A673 (cell line): ENCODE measurements at regions not wholly inside any gene's neighbourhood (a gene's known extent, or its start where the extent isn't known, plus 50 kb on each side); places are given as distances from the start of the nearest gene placed in this dataset.

ENCODE experiments used
- BruUV-seq: library from RNA; stranded (reverse); fragments of 400-500 nt; replicated peaks from 2 replicates; lab custom pipeline; 2021; lab: Mats Ljungman, UMichigan
- CTCF ChIA-PET: fragments of 300-600 bp; sonication (Branson Sonifier 250); formaldehyde crosslinking; loops from one replicate; lab custom pipeline; 2022; ENCODE audit warnings: antibody characterized with exemption; lab: Charles Lee
- POLR2A ChIA-PET: fragments of 300-600 bp; sonication (Branson Sonifier 250); formaldehyde crosslinking; loops from one replicate; lab custom pipeline; 2022; ENCODE audit warnings: antibody characterized with exemption; ENCODE audit not compliant: low non-redundant PET; lab: Charles Lee
- DNase-seq: peaks from one replicate; pipeline ENCODE4 v3.0.0-alpha.2; 2015; ENCODE audit warnings: low spot score
- H3K27ac ChIP-seq: fragments of 200-600 bp; sonication (generic); 2 replicates; pipeline ENCODE4 v1.5.1; 2016; ENCODE audit warnings: mixed run types, low read depth, mild to moderate bottlenecking, mixed read lengths, antibody characterized with exemption, low read length; ENCODE audit not compliant: poor library complexity, severe bottlenecking
- H3K27me3 ChIP-seq: fragments of 200-600 bp; sonication (generic); replicated peaks from 2 replicates; pipeline ENCODE4 v1.6.1; 2017; ENCODE audit warnings: mixed run types, low read depth, mild to moderate bottlenecking, mixed read lengths, antibody characterized with exemption, low read length; ENCODE audit not compliant: insufficient read depth, poor library complexity
- H3K36me3 ChIP-seq: fragments of 200-600 bp; sonication (generic); 2 replicates; pipeline ENCODE4 v1.6.1; 2016; ENCODE audit warnings: mixed run types, mild to moderate bottlenecking, mixed read lengths, antibody characterized with exemption, low read length; ENCODE audit not compliant: insufficient read depth, poor library complexity, severe bottlenecking
- H3K4me1 ChIP-seq: fragments of 200-600 bp; sonication (generic); 2 replicates; pipeline ENCODE4 v1.6.1; 2017; ENCODE audit warnings: mixed run types, mild to moderate bottlenecking, mixed read lengths, antibody characterized with exemption, low read length; ENCODE audit not compliant: insufficient read depth, poor library complexity, severe bottlenecking
- H3K4me3 ChIP-seq: fragments of 200-600 bp; sonication (generic); 2 replicates; pipeline ENCODE4 v1.5.1; 2016; ENCODE audit warnings: low read depth, mixed run types, mild to moderate bottlenecking, mixed read lengths, low read length; ENCODE audit not compliant: poor library complexity, severe bottlenecking
- H3K9me3 ChIP-seq: fragments of 200-600 bp; sonication (generic); 2 replicates; pipeline ENCODE4 v1.6.1; 2016; ENCODE audit warnings: mixed run types, low read depth, mild to moderate bottlenecking, mixed read lengths, antibody characterized with exemption, low read length; ENCODE audit not compliant: poor library complexity, severe bottlenecking
- CTCF ChIP-seq: fragments of 300-800, 200-600 bp; sonication (generic); conservative IDR thresholded peaks from 2 replicates; pipeline ENCODE4 v1.5.1; 2017; ENCODE audit warnings: low read depth, mild to moderate bottlenecking, antibody characterized with exemption, low read length, moderate library complexity, mixed read lengths
- EZH2 ChIP-seq: fragments of 200-600 bp; sonication (generic); IDR thresholded peaks from 2 replicates; pipeline ENCODE4 v1.6.1; 2017; ENCODE audit warnings: borderline replicate concordance, low read depth, mild to moderate bottlenecking, mixed read lengths, antibody characterized with exemption, low read length; ENCODE audit not compliant: poor library complexity, severe bottlenecking
- intact Hi-C: fragments of 100-400 bp; cut with micrococcal nuclease; formaldehyde crosslinking; loops from one replicate; pipeline ENCODE4 v1.10.0; 2022; ENCODE audit not compliant: unreplicated experiment

GRCh38 chr2:241982706-241983570, 113.4 kb downstream of the RTP5 start:
- no TSS peak for BruUV-seq
- H3K27ac ChIP-seq: no peak overlapping the region
- ChIA-PET POLR2A (no interaction called here), CTCF (no interaction called here)
- intact Hi-C loops: no loop called here
- no peaks in the 10 kb centered on the region for H3K4me1 ChIP-seq
- DNase-seq: no peak
- H3K9me3 ChIP-seq: no peaks in the 10 kb centered on the region
- H3K4me3 ChIP-seq: no peak overlapping the region
- no peaks in the 10 kb centered on the region for H3K36me3 ChIP-seq
- H3K27me3 ChIP-seq: no peaks in the 10 kb centered on the region
- TF ChIP-seq EZH2 (no peak), CTCF (no peak)

GRCh38 chr2:241983571-241984270, 114.2 kb downstream of the RTP5 start:
- Histone ChIP-seq H3K9me3 (no peaks in the 10 kb centered on the region), H3K36me3 (no peaks in the 10 kb centered on the region), H3K27me3 (no peaks in the 10 kb centered on the region), H3K27ac (no peak overlapping the region), H3K4me1 (no peaks in the 10 kb centered on the region), H3K4me3 (no peak overlapping the region)
- BruUV-seq: no TSS peak
- no peak for DNase-seq
- intact Hi-C loops: no loop called here
- ChIA-PET CTCF (no interaction called here), POLR2A (no interaction called here)
- TF ChIP-seq CTCF: no peak
- no peak for TF ChIP-seq EZH2

GRCh38 chr2:241984271-241984655, 114.7 kb downstream of the RTP5 start:
- DNase-seq: no peak
- H3K4me1 ChIP-seq: no peaks in the 10 kb centered on the region

More at GRCh38 chr2:241984271-241984655, 114.7 kb downstream of the RTP5 start:
- BruUV-seq: no TSS peak
- CTCF ChIA-PET: no interaction called here
- Histone ChIP-seq H3K4me3 (no peak overlapping the region), H3K27me3 (no peaks in the 10 kb centered on the region), H3K36me3 (no peaks in the 10 kb centered on the region), H3K9me3 (no peaks in the 10 kb centered on the region), H3K27ac (no peak overlapping the region)
- POLR2A ChIA-PET: no interaction called here
- intact Hi-C loops: no loop called here
- TF ChIP-seq CTCF (no peak), EZH2 (no peak)
